ENCODE measurements at regions not wholly inside any gene's neighbourhood (a gene's known extent, or its start where the extent isn't known, plus 50 kb on each side); places are given as distances from the start of the nearest gene placed in this dataset.

DNA sequence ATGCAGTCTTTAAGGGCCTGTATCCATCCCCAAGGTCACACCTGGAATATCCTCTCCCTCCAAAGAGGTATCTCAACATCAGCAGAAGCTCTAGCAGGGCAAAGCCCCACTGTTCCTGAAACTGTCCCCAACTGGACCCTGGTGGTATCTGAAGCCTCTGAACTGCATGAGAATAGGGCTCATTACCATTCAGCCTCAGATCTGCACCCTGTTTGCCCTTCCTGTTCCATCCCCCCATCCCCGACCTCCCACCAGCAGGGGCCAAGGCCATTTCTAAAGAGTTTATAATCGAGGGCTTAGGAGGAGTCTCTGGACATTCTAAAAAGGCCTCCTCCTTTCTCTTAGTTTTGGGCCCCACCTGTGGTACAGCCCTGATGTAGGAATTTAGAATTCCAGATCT, 74.0 kb upstream of the THY1 start:
- TF ChIP-seq, protein P1, sequence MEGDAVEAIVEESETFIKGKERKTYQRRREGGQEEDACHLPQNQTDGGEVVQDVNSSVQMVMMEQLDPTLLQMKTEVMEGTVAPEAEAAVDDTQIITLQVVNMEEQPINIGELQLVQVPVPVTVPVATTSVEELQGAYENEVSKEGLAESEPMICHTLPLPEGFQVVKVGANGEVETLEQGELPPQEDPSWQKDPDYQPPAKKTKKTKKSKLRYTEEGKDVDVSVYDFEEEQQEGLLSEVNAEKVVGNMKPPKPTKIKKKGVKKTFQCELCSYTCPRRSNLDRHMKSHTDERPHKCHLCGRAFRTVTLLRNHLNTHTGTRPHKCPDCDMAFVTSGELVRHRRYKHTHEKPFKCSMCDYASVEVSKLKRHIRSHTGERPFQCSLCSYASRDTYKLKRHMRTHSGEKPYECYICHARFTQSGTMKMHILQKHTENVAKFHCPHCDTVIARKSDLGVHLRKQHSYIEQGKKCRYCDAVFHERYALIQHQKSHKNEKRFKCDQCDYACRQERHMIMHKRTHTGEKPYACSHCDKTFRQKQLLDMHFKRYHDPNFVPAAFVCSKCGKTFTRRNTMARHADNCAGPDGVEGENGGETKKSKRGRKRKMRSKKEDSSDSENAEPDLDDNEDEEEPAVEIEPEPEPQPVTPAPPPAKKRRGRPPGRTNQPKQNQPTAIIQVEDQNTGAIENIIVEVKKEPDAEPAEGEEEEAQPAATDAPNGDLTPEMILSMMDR (IDR thresholded peaks at IDR 0.05) = no peak
- TF ChIP-seq POLR2A (IDR thresholded peaks at IDR 0.05) (no peak), EP300 (IDR thresholded peaks at IDR 0.05) (no peak)
